GM06990 (cell line): ENCODE measurements at regions not wholly inside any gene's neighbourhood (a gene's known extent, or its start where the extent isn't known, plus 50 kb on each side); places are given as distances from the start of the nearest gene placed in this dataset.

Experiments used
- DNase-seq: peaks from one replicate; pipeline ENCODE4 v3.0.0-alpha.2; 2011; ENCODE audit not compliant: insufficient read length; ENCODE audit errors: extremely low read depth
- H3K27me3 ChIP-seq: replicated peaks from 2 replicates; pipeline ENCODE4 v1.6.0; 2011; ENCODE audit warnings: low read length; ENCODE audit not compliant: control insufficient read depth, insufficient read depth
- H3K36me3 ChIP-seq: 2 replicates; pipeline ENCODE4 v1.5.1; 2011; ENCODE audit warnings: low read length; ENCODE audit not compliant: control insufficient read depth, insufficient read depth
- H3K4me3 ChIP-seq: replicated peaks from 2 replicates; pipeline ENCODE4 v1.5.1; 2011; ENCODE audit warnings: low read depth, mild to moderate bottlenecking, control low read depth, low read length
- TF ChIP-seq, protein P1 (sequence below): IDR thresholded peaks from 2 replicates; pipeline ENCODE4 v1.5.1; 2011; ENCODE audit warnings: low read length, control low read depth, mild to moderate bottlenecking, inconsistent platforms; ENCODE audit not compliant: insufficient read depth, poor library complexity, severe bottlenecking

GRCh38 chr6:71502956-71503355 lies 214.3 kb downstream of the OGFRL1 start:
- TF ChIP-seq, protein P1, sequence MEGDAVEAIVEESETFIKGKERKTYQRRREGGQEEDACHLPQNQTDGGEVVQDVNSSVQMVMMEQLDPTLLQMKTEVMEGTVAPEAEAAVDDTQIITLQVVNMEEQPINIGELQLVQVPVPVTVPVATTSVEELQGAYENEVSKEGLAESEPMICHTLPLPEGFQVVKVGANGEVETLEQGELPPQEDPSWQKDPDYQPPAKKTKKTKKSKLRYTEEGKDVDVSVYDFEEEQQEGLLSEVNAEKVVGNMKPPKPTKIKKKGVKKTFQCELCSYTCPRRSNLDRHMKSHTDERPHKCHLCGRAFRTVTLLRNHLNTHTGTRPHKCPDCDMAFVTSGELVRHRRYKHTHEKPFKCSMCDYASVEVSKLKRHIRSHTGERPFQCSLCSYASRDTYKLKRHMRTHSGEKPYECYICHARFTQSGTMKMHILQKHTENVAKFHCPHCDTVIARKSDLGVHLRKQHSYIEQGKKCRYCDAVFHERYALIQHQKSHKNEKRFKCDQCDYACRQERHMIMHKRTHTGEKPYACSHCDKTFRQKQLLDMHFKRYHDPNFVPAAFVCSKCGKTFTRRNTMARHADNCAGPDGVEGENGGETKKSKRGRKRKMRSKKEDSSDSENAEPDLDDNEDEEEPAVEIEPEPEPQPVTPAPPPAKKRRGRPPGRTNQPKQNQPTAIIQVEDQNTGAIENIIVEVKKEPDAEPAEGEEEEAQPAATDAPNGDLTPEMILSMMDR: no peak
- DNase-seq: no peak
- Histone ChIP-seq H3K36me3 (no peaks in the 10 kb centered on the region), H3K27me3 (no peaks in the 10 kb centered on the region), H3K4me3 (no peak overlapping the region)

- H3K36me3 ChIP-seq: no peaks in the 10 kb centered on the region
- no peak for DNase-seq
- TF ChIP-seq, protein P1: no peak
- H3K27me3 ChIP-seq: no peaks in the 10 kb centered on the region; the same call in 1 of the 2 replicates
- H3K4me3 ChIP-seq: no peak overlapping the region
These were observed 218.6 kb downstream of the OGFRL1 start for GRCh38 chr6:71507183-71507582.

- Histone ChIP-seq H3K27me3 (no peaks in the 10 kb centered on the region; the same call in 1 of the 2 replicates), H3K4me3 (no peak overlapping the region), H3K36me3 (no peaks in the 10 kb centered on the region)
- no peak for DNase-seq
- TF ChIP-seq, protein P1: no peak
These were observed 220.8 kb downstream of the OGFRL1 start for GRCh38 chr6:71509191-71510005.

DNA sequence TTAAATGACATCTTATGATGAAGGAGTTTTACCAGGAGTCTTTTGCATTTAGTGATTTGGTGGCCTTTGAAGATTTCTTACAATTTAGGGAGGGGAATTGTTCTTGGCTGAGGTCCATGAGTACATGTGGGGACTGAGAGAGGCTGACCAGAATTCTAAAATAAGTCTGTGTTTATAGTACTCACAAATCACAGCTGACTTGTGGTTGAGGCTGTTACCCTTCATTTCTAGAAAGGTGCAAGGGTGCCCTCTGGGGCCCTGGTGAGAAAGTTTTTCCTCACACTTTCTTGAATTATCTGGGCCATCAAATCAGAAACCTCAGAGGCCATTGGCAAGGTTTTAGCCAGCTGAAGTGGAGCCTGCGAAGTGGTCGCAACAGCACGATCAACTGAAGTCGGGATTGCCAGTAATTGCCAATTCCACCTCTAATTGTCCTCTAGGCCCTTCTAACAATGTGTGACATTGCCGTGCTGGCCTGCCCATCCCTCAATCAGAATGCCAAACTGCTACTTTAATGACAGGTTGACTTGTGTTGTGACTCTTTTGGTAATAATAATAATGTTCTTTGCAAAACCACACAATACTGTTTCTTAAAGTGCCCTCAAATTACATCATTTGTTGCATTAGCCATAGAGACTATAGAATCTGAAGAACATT lies 221.6 kb downstream of the OGFRL1 start:
- TF ChIP-seq, protein P1: peak; percentile 55
- no peak for DNase-seq
- Histone ChIP-seq H3K27me3 (no peaks in the 10 kb centered on the region; the same call in 1 of the 2 replicates), H3K36me3 (no peaks in the 10 kb centered on the region), H3K4me3 (no peak overlapping the region)

GRCh38 chr6:71510856-71511255 lies 222.2 kb downstream of the OGFRL1 start:
- DNase-seq: no peak
- TF ChIP-seq, protein P1: no peak
- H3K4me3 ChIP-seq: no peak overlapping the region
- no peaks in the 10 kb centered on the region for H3K36me3 ChIP-seq
- H3K27me3 ChIP-seq: no peaks in the 10 kb centered on the region; the same call in 1 of the 2 replicates
